SJSA1 (cell line): ENCODE measurements at regions not wholly inside any gene's neighbourhood (a gene's known extent, or its start where the extent isn't known, plus 50 kb on each side); places are given as distances from the start of the nearest gene placed in this dataset.

ENCODE experiments used
- DNase-seq, 2 experiments: peaks; one replicate each; pipeline ENCODE4 v3.0.0-alpha.2; 2015 to 2020; ENCODE audit warnings: low spot score in 2 of 2, low read depth in 1 of 2
- H3K27ac ChIP-seq: fragments of 250-450 bp; sonication (Bioruptor Pico); 2 replicates; pipeline ENCODE4 v1.5.1; 2020; ENCODE audit warnings: mild to moderate bottlenecking, moderate library complexity
- H3K27me3 ChIP-seq: fragments of 250-450 bp; sonication (Bioruptor Pico); replicated peaks from 2 replicates; pipeline ENCODE4 v1.5.1; 2020; ENCODE audit warnings: mild to moderate bottlenecking, moderate library complexity
- H3K36me3 ChIP-seq: fragments of 250-450 bp; sonication (Bioruptor Pico); 2 replicates; pipeline ENCODE4 v1.5.1; 2020; ENCODE audit warnings: mild to moderate bottlenecking
- H3K4me1 ChIP-seq: fragments of 250-450 bp; sonication (Bioruptor Pico); replicated peaks from 2 replicates; pipeline ENCODE4 v1.6.1; 2021; ENCODE audit warnings: mild to moderate bottlenecking
- H3K4me3 ChIP-seq: fragments of 250-450 bp; sonication (Bioruptor Pico); 2 replicates; pipeline ENCODE4 v1.5.1; 2020; ENCODE audit warnings: mild to moderate bottlenecking
- H3K9me3 ChIP-seq: fragments of 250-450 bp; sonication (Bioruptor Pico); replicated peaks from 2 replicates; pipeline ENCODE4 v1.5.1; 2020; ENCODE audit warnings: mild to moderate bottlenecking

GRCh38 chr10:89118091-89118490, 89.0 kb downstream of the CH25H start:
- no peaks in the 10 kb centered on the region for H3K27me3 ChIP-seq
- no peaks in the 10 kb centered on the region for H3K9me3 ChIP-seq
- peaks cover 83% of the 10 kb centered on the region for H3K4me1 ChIP-seq
- H3K27ac ChIP-seq = no peak overlapping the region
- H3K36me3 ChIP-seq = no peaks in the 10 kb centered on the region
- H3K4me3 ChIP-seq = no peak overlapping the region
- DNase-seq = peak in 1 of 2 experiments; percentile 37

- Histone ChIP-seq H3K27me3 (no peaks in the 10 kb centered on the region), H3K4me1 (peaks cover 64% of the 10 kb centered on the region), H3K4me3 (no peak overlapping the region), H3K27ac (peak overlapping the region; percentile 66), H3K36me3 (no peaks in the 10 kb centered on the region), H3K9me3 (no peaks in the 10 kb centered on the region)
- DNase-seq = peak; percentile 56 to 66
These were observed 91.1 kb downstream of the CH25H start for GRCh38 chr10:89115876-89116627.

- Histone ChIP-seq H3K27ac (peak overlapping the region; percentile 66), H3K4me1 (peaks cover 54% of the 10 kb centered on the region), H3K36me3 (no peaks in the 10 kb centered on the region), H3K27me3 (no peaks in the 10 kb centered on the region), H3K4me3 (no peak overlapping the region), H3K9me3 (no peaks in the 10 kb centered on the region)
- peak in 1 of 2 experiments; percentile 58 for DNase-seq
These were observed 92.1 kb downstream of the CH25H start for GRCh38 chr10:89114846-89115625.

GRCh38 chr10:89102735-89103134, 104.4 kb downstream of the CH25H start:
- no peaks in the 10 kb centered on the region for H3K9me3 ChIP-seq
- H3K27ac ChIP-seq = no peak overlapping the region
- no peak for DNase-seq
- H3K4me1 ChIP-seq = no peaks in the 10 kb centered on the region
- H3K4me3 ChIP-seq = no peak overlapping the region
- no peaks in the 10 kb centered on the region for H3K27me3 ChIP-seq
- no peaks in the 10 kb centered on the region for H3K36me3 ChIP-seq

- Histone ChIP-seq H3K4me3 (no peak overlapping the region), H3K9me3 (no peaks in the 10 kb centered on the region), H3K4me1 (no peaks in the 10 kb centered on the region), H3K27me3 (no peaks in the 10 kb centered on the region), H3K27ac (no peak overlapping the region), H3K36me3 (no peaks in the 10 kb centered on the region)
- no peak for DNase-seq
These were observed 105.2 kb downstream of the CH25H start for GRCh38 chr10:89101943-89102342.

GRCh38 chr10:89100680-89101079, 106.4 kb downstream of the CH25H start:
- Histone ChIP-seq H3K4me3 (no peak overlapping the region), H3K27me3 (no peaks in the 10 kb centered on the region)

GRCh38 chr10:89097226-89097625, 106.6 kb downstream of the FAS start:
- no peaks in the 10 kb centered on the region for H3K36me3 ChIP-seq
- H3K27ac ChIP-seq = no peak overlapping the region
- no peaks in the 10 kb centered on the region for H3K27me3 ChIP-seq
- DNase-seq = no peak
- no peaks in the 10 kb centered on the region for H3K9me3 ChIP-seq
- H3K4me3 ChIP-seq = no peak overlapping the region
- H3K4me1 ChIP-seq = no peaks in the 10 kb centered on the region

More at GRCh38 chr10:89100680-89101079, 106.4 kb downstream of the CH25H start:
- Histone ChIP-seq H3K27ac (no peak overlapping the region), H3K9me3 (no peaks in the 10 kb centered on the region), H3K36me3 (no peaks in the 10 kb centered on the region), H3K4me1 (no peaks in the 10 kb centered on the region)
- DNase-seq = no peak

GRCh38 chr10:89095701-89096391, 105.2 kb downstream of the FAS start:
- H3K9me3 ChIP-seq = no peaks in the 10 kb centered on the region
- no peaks in the 10 kb centered on the region for H3K27me3 ChIP-seq
- no peaks in the 10 kb centered on the region for H3K36me3 ChIP-seq
- DNase-seq = no peak
- no peaks in the 10 kb centered on the region for H3K4me1 ChIP-seq
- H3K4me3 ChIP-seq = no peak overlapping the region
- no peak overlapping the region for H3K27ac ChIP-seq

- H3K27ac ChIP-seq = no peak overlapping the region
- DNase-seq = no peak
- peaks cover 2% of the 10 kb centered on the region; the same call in 1 of the 2 replicates for H3K4me1 ChIP-seq
- H3K4me3 ChIP-seq = no peak overlapping the region
- no peaks in the 10 kb centered on the region for H3K9me3 ChIP-seq
- no peaks in the 10 kb centered on the region for H3K27me3 ChIP-seq
- no peaks in the 10 kb centered on the region for H3K36me3 ChIP-seq
These were observed 103.1 kb downstream of the FAS start for GRCh38 chr10:89093728-89094127.

- H3K27me3 ChIP-seq = no peaks in the 10 kb centered on the region
- no peaks in the 10 kb centered on the region for H3K9me3 ChIP-seq
- no peak overlapping the region for H3K27ac ChIP-seq
- peaks cover 8% of the 10 kb centered on the region; the same call in 1 of the 2 replicates for H3K4me1 ChIP-seq
- no peak overlapping the region for H3K4me3 ChIP-seq
- H3K36me3 ChIP-seq = no peaks in the 10 kb centered on the region
- DNase-seq = no peak
These were observed 102.4 kb downstream of the FAS start for GRCh38 chr10:89092981-89093380.

- Histone ChIP-seq H3K4me3 (no peak overlapping the region), H3K27me3 (no peaks in the 10 kb centered on the region), H3K9me3 (no peaks in the 10 kb centered on the region), H3K36me3 (no peaks in the 10 kb centered on the region), H3K4me1 (peaks cover 10% of the 10 kb centered on the region), H3K27ac (no peak overlapping the region)
- no peak for DNase-seq
These were observed 101.8 kb downstream of the FAS start for GRCh38 chr10:89092439-89092838.

- no peaks in the 10 kb centered on the region for H3K27me3 ChIP-seq
- H3K4me1 ChIP-seq = peaks cover 19% of the 10 kb centered on the region
- no peaks in the 10 kb centered on the region for H3K9me3 ChIP-seq
- no peak overlapping the region for H3K4me3 ChIP-seq
- DNase-seq = no peak
- no peak overlapping the region for H3K27ac ChIP-seq
- no peaks in the 10 kb centered on the region for H3K36me3 ChIP-seq
These were observed 100.9 kb downstream of the FAS start for GRCh38 chr10:89091496-89091895.

GRCh38 chr10:89090756-89091445, 100.3 kb downstream of the FAS start:
- Histone ChIP-seq H3K36me3 (no peaks in the 10 kb centered on the region), H3K4me1 (peaks cover 24% of the 10 kb centered on the region), H3K4me3 (no peak overlapping the region), H3K9me3 (no peaks in the 10 kb centered on the region), H3K27me3 (no peaks in the 10 kb centered on the region), H3K27ac (no peak overlapping the region)
- DNase-seq = no peak
